Left renal pelvis (tissue), 4 donors: ENCODE measurements at regions not wholly inside any gene's neighbourhood (a gene's known extent, or its start where the extent isn't known, plus 50 kb on each side); places are given as distances from the start of the nearest gene placed in this dataset.

ENCODE experiments used
- DNase-seq, 4 donors: peaks; one replicate each; pipeline ENCODE4 v3.0.0-alpha.2; 2013; ENCODE audit warnings: low read depth in 4 of 4, low spot score in 3 of 4

DNA sequence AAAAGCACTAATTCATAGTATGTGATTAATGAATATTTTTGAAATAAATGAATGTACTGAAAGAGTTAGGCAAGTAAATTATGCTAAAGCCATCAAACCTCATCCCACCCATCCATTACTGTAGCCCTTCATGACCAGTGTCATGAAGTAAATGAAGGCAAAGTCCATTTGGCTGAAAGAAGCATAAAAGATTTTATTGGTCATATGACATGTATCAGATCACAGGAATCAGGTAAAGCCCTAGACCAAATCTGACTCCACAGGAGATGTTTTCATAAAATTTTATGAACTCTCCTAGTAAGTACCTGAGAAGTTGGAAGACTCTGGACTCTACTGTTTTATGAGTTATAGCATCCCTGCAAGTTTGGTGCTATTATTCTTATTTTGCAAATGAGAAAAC, 213.5 kb downstream of the TMEM114 start:
- DNase-seq, result no peak

DNA sequence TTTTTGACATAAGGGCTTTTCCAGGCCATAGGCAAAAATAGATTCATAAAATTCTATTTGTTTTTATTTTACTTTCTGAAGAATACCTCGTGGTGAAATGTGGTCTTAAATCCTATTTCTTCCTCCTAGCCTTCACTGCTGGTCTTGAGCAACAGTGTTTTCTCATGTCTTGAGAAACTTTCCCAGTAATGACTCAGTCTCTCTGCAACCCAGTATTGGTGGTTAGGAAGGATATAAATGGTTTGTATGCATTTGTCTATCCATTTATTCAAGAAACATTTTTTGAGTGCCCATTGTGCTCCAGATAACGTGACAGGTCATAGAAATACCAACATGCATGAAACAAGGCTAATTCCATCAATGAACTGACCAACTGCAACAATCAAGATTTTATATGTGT, 213.9 kb downstream of the TMEM114 start:
- no peak for DNase-seq

DNA sequence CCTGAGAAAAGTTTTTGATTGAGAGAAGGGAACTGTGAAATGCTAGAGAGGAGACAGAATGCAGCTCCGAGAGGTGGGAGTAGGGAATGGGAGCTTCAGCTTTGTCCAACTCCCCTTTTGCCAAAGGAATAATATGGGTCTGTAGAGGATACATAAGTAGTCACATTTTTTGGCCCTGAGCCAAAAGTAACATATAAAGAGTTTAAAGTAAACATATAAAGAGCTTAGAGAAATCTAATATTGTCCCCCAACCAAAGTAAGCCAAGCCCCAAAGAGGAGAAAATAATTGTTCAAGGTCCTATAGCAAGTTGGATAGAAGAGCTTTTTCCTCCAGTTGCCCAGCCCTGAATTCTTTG, 215.1 kb downstream of the TMEM114 start:
- no peak for DNase-seq

DNA sequence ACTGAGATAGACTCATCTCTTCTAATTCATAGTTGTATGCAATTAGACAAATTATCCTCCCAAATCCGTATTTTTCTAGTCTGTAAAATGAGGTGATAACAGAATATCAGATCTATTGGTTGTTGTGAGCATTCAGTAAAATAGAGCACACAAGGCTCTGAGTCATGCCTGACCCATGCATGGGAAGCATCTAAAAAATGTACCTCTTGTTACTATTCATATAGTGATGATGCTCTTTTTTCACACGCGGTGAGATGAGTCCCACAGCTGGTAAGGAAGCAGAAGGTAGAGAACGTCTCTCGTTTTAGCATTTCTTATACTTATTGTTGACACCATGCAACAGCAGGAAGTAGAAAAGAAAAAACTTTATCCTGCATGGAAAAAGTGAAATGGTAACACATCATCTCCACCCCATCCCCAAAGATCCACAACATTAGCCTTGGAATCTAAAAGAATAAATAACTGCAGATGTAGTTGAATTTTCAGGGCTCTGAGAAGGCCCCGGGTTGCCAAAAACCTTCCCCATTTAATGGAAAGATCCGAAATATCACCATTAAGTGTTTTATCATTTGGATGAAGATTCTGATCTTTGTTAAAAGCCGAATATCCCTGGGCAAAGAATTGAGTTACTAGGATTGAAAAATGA, 215.6 kb downstream of the TMEM114 start:
- DNase-seq, result no peak

DNA sequence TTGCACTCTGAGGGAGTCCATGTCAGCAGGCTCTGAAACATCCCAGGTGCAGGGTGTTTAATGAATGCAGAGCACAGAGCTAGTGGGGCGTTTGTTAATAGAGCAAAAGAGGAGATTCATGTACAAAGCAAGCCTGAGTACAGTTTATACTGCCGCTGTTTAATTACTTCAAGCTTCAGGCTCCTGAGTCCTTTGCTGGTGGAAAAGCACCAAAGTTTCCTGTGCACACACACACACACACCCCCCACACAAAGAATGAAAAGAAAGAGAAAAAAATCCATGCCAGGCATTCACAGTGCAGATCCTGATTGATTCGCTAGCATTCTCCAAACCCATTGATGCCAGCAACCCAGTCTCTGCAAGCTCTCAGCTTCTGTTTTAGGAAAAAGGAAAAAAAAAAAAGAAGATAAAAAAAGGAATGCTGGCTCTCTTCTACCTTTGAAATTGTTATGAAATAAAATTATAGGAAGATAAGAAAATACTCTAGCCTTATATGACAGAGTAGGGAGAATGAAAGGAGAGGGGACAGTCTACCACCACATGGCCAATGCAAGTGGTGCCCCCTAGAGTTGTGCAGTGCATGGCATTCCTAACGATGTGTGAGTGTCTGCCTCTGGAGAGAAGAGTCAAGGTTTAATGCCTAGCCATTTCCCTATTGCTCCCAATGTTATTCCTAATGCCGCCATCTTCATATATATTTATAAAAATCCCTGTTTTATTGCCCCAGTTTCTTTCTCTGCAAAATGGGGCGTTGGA, 216.5 kb downstream of the TMEM114 start:
- no peak for DNase-seq

DNA sequence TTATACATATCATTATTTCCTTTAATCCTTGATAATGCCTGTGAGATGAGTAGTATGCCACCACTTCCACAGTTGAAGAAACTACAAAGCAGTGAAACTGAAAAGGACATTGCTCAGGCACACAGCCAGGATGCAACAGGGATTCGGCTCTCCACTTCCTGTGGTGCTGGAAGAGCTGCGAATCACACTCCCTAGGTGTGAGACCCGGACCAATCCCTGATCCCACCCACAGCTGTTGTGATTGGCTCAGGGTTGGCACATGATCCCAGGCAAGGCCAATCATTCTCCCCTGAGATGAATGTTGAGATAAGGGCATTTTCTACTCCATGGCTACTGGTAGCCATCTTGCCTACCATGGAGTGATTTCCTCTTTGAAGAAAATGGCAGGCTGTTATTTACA, 218.2 kb downstream of the TMEM114 start:
- DNase-seq, result no peak

DNA sequence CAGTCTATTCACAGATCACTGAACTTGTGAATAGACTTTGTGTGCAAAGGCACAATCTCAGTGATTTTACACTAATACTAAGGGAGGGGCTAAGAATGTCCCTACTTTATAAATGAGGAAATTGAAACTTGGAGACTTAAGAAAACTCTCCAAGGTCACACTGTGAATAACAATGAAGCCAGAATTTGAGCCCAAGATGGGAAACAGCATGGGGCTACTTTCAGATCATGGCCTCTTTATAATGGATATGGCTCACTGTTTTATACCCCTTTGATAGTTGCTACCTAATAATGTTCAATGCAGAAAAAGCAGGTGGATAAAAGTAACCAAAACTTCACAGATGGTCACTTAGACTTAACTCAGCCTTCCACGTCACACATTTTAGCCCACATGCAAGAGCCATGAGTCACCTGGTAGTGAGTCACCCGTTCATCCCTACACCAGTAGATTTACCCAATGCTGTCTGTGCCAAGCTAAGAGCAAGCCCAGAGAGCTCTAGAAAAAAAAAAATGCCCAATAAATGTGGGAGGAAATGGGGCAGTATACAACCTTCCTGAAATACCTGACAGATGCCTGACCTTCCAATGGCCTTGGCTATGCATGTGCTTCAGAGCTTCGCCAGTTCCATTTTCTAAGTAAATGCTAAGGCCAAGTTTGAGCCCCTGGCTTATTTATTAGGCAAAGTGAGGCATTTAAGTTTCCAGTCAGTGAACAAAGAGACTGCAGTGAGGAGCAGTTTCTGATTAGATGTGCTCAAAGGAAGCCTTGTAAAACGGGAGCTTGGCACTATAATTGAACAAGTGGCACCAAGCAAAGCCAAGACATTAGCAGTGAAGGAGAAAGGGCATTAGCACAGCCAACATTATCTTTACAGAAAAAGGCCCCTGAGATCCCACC, 219.7 kb downstream of the TMEM114 start:
- DNase-seq, result no peak

DNA sequence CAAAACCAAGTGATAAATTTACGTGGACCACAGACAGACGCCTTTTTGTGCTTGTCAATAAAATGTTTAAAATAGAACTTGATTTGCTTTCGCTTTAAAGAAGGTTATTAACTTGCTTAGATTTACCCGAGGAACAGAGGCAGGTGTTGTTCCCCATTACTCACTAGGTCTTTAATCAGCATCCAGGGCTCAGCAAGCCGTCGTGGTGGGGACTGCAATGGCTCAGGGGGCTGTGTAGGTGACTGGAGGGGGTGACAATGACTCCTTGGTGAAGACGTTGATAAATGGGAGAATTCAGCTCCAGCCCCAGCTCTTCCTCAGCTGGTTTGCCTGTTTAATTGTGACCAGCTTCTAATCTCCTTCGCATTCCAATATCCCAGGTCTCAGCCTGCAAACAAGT, 231.4 kb downstream of the TMEM114 start:
- DNase-seq, result no peak

DNA sequence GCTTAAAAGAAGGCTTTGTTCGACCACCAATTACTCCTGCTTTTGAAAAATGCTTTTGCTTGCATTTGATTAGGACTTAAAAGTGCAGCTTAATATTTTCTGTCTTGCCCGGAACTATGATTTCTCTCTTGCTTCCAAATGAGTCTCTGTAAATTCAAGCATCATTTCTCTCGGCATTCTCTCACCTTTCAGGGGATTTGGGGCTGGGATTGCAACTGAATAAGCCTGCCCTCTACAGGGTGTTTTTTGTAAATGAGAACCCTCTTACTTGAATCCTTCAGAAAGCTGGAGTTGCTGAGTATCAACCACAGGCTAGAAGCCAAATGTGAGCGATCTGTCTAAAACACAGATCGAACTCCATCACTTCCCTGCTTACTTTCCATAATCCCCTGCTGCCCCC, 234.6 kb downstream of the TMEM114 start:
- peak in 1 of 4 donors; percentile 10 for DNase-seq

DNA sequence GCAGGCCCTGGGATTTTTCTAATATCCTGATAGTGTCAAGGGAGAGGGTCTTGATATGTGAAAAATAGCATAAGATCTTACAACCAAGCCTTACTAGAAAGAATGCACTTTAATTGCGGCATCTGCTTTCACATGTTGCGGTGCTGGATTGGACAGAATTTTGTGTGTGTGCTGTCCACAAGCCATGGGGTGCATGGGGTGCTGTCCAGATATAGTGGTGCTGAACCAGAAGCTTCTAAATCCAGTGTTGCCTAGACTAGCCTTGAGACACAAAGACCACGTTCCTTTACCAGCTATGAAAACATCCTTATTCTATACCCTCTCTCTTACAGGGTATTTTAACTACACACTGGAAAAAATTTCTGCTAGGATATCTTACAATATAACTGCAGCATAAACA, 244.0 kb downstream of the TMEM114 start:
- DNase-seq, result peak; percentile 29 to 67 (median 40)

DNA sequence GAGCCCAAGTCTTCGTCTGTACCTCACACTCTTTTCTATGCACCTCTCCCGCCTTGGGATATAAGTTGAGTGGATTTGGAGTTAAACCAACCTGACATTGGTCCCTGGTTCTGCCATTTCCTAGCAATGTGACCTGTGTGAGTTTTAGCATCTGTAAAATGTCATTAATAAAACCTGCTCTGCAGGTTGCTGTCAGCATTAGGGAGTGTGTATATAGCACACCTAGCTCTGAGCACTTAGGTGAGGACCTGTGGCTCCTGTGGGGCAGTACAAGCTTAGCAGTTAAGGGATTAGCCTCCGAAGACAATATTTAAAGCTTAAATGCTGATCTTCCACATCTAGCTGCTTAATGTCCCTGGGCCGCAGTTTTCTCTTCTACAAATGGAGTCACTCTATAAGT, 248.0 kb downstream of the TMEM114 start:
- no peak for DNase-seq

DNA sequence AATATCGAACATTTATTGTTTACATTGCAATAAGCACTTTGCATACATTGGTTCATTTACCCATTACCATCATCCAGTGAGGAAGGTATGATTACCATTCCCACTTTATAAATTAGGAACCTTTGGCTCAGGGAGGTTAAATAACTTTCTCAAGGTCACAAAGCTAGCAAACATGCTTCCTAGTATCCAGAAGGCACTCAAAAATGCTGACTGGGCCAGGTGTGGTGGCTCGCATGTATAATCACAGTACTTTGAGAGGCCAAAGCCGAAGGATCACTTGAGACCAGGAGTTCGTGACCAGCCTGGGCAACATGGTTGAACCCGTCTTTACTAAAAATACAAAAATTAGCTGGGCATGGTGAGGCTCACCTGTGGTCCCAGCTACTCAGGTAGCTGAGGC, 259.6 kb downstream of the TMEM114 start:
- no peak for DNase-seq

DNA sequence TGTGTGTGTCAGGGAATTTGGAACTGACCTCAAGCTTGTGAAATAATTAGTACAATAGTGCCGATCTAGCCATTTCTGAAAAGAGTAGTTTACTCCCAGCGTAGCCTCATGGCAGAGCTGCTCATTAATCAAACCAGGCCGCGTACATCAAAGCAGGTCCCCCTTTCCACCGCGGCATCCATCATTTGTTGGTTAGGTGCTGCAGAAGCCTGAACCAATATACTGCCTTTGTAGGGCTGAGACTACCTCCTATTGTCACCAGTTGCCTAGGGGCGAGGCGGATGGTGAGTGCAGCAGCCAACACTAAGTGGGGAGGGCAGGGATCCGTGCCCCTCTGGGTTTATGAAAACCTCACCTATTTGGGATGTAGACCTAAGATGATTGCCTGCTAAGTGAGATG, 264.1 kb downstream of the TMEM114 start:
- DNase-seq, result no peak

DNA sequence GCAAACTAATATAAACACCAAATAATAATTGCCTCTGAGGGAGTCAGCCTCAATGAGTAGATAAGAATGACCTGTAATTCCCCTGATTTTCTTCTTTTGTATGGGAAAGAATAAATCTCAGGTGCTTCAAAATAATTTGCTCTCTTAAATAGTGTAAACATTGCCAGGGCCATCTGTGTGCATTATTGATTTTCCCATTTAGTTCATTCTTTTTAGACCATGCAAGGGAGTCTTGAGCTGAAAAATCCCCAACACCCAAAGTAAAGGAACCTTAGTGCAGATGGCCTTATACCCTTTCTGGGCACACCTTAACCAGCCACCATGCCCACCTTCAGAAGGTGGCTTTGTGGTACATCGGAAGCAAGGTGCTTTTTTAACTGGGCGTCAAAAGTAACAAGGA, 267.2 kb downstream of the TMEM114 start:
- DNase-seq, result no peak

DNA sequence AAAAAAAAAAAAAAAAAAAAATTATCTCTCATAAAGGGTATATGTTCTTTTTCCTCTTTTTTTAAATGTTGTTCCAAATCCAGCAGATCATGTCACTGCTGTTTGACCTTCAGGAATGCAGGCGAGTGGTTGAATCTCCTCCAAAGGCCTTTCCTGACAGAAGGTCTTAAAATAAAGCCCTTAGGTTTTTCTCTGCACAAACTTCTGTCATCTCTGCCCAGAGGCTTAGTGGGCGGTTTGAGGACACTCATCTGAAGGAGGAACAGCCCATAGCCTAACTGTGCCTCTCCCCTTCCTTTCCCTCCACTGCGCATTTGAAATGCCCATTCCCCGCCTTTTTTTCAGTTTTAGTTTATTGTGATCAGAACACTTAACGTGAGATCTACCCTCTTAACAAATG, 270.2 kb downstream of the TMEM114 start:
- no peak for DNase-seq

DNA sequence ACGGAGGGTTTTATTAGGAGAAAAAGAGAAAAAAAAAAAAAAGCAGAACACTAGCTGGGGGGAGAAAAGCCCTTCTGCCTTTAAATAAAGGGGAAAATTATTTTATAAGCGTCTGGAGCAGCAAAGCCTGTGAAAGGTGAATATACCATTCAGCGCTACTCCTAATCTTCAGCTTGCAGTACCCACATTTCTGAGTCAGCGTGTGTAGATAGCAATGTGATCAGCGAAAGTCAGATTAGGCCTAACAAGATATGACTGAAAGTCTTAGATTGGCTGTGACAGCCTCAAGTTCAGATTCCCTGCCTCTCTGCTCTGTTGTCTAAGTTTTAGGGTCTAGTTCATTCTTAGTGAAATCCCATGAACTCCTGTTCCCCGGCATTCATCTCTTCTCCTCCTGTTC, 279.5 kb downstream of the TMEM114 start:
- DNase-seq, result no peak

DNA sequence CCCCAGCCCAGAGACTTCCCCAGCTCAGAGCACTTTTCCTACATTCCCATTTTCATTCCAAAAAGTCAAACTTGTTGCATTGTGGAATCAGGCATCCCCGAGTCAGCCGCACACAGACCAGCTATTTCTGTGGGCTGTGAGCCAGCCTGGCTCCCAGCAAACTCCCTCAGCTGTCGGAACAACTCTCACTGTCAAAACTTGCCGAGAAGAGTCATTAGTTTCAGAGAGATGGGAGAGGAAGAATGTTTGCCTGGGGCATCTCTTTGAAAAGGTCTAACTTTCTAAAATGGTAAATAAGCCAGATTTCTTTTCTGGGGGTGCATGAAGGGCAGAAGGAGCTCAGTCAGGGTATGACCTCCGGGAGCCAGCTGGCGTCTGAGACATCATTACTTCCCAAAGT, 280.0 kb downstream of the TMEM114 start:
- no peak for DNase-seq

DNA sequence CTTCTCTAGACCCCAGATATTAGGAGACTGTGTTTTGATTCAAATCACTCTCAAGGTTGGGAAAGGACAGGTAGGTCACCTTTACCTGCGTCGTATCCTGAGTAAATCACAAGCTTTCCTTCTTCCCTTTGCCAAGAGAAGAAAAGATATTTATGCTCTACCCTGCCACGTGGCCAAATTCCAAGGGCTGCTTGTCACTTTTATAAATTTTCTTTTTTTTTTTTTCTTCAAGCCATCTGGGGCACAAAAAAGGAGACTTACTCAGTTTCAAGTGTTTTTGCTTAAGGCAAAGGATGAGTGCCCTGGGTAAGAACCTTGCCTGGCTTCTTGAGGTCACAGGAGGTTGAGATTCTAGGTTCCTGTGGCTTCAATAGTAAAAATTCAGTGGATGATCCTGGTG, 285.1 kb downstream of the TMEM114 start:
- no peak for DNase-seq

DNA sequence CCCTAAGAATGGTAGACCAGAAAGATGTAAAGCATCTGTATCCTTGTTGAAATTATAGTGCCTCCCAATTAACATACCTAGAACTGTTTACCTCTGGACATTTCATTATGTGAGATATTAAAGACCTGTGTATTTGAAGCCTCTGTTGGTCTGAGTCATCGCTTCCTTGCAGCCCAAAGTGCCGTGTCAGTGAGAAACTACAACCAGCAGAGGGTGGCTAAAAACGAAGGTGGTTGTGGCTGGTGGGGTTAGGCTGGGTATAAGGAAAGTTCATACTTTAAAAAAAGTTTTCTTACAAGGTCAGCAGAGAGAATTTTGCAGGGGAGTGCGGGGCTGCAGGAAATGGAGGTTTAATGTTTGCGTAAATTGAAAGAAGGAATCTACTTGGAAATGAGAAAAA, 290.7 kb downstream of the TMEM114 start:
- DNase-seq, result no peak

DNA sequence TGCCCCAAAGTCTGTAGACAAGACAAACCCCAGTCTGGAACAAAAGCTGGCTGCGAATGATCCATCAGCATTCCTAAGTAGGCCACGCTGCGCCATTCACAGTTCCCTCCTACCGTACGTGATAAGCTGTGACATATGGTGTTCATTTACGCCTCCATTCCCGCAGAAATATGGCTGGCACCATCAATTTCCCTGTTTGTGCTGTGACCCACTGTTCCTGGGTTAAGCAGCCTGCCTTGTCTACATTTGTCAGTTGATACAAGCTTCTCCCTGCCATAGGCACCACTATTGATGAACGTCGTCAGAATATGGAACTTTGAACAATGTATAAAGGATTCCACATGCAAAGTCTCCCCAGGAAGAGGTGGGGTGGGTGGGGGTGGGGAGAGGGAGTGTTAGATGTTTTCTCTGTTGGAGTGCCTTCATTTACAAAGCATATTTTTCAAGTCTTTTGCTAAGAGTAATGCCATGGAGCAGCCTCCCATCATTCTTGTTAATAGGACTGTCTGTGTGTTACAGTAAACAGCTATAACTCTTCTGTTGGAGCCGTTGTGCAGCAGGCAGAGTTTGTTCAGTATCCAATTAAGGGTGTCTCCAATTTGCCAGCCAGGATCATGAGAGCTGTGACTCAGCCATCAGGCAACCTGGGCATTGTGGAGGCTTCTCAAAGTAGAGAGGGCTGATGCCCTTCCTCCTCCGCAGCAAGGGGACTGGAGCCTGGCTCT, 294.6 kb downstream of the TMEM114 start:
- no peak for DNase-seq

DNA sequence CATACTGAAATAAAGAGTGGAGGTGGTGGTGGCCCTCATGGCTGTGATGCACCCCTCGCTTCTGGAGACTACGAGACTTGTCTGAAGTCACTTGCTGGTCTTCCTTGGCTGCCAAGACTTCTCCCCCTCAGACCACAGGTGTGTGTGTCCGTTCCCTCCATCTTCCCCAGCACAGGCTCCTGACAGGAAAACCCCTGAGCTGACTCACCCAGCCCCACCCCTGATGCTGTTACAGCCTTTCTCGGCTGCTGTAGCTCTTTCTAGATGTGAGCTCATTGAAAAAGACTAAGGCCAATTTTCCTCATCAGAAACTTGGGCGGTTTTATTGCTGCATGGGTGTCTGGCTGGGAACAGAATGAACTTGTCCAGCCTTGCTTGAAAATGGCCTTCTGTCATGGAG, 296.9 kb downstream of the TMEM114 start:
- no peak for DNase-seq
